ENCODE measurements at regions not wholly inside any gene's neighbourhood (a gene's known extent, or its start where the extent isn't known, plus 50 kb on each side); places are given as distances from the start of the nearest gene placed in this dataset.

DNA sequence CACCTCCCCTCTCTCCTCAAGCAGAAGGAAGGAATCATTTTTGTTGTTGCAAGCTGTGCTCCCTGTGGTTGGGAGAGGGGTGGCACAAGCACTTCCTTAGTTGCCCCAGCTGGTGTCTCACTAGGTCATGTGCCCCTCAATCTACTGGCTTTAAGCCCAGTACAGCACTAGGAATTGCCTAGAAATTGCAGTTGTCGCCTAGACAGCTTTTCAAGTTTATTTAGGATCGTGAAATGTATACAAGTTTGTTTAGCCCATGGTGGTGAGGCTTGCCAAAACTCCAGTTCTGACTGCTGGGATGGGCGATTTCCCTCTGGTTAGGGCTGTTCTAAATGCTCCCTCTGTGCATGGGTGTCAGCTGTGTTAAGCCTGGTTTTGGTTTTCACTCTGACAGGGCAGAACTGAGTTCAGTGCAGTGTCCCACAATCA is 126.8 kb upstream of the ZNF644 start:
- no peak for TF ChIP-seq POLR2A (IDR thresholded peaks at IDR 0.05; ENCODE audit: control extremely low read depth in 1 of 2, low read depth in 2 of 2, low read length in 2 of 2)
- TF ChIP-seq, protein P1, sequence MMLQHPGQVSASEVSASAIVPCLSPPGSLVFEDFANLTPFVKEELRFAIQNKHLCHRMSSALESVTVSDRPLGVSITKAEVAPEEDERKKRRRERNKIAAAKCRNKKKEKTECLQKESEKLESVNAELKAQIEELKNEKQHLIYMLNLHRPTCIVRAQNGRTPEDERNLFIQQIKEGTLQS (IDR thresholded peaks at IDR 0.05; ENCODE audit: insufficient read depth, low read depth, low read length), result 0 out of 2 replicates have a peak, but pooled peaks have one; percentile 11
- no peak for TF ChIP-seq RNF2 (IDR thresholded peaks at IDR 0.05; ENCODE audit: borderline replicate concordance, low read depth, low read length, missing control alignments, poor library complexity, severe bottlenecking)
- TF ChIP-seq, protein P2, sequence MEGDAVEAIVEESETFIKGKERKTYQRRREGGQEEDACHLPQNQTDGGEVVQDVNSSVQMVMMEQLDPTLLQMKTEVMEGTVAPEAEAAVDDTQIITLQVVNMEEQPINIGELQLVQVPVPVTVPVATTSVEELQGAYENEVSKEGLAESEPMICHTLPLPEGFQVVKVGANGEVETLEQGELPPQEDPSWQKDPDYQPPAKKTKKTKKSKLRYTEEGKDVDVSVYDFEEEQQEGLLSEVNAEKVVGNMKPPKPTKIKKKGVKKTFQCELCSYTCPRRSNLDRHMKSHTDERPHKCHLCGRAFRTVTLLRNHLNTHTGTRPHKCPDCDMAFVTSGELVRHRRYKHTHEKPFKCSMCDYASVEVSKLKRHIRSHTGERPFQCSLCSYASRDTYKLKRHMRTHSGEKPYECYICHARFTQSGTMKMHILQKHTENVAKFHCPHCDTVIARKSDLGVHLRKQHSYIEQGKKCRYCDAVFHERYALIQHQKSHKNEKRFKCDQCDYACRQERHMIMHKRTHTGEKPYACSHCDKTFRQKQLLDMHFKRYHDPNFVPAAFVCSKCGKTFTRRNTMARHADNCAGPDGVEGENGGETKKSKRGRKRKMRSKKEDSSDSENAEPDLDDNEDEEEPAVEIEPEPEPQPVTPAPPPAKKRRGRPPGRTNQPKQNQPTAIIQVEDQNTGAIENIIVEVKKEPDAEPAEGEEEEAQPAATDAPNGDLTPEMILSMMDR (IDR thresholded peaks at IDR 0.05; ENCODE audit: control extremely low read depth in 1 of 3, insufficient read depth in 1 of 3, low read depth in 1 of 3, low read length in 3 of 3), result peak; percentile 8 to 37 (median 16); a peak in 3 of 4 replicates
- TF ChIP-seq RFX5 (IDR thresholded peaks at IDR 0.05; ENCODE audit: borderline replicate concordance, low read depth, low read length), result no peak
- no peak for TF ChIP-seq CBX5 (IDR thresholded peaks at IDR 0.05; ENCODE audit: low read depth, low read length)

Data from H1 (cell line).